Loucy (cell line): ENCODE measurements at regions not wholly inside any gene's neighbourhood (a gene's known extent, or its start where the extent isn't known, plus 50 kb on each side); places are given as distances from the start of the nearest gene placed in this dataset.
"Not testable (repeated sequence)": the region's sequence is repeated elsewhere in the genome, so short reads cannot be mapped to it uniquely, and the experiment has no call there.

Experiments used
- H2AFZ ChIP-seq: fragments of 200-600 bp; sonication (generic); 2 replicates; pipeline ENCODE4 v1.6.0; 2016; ENCODE audit warnings: antibody characterized with exemption, mild to moderate bottlenecking, low read length, moderate library complexity
- H3F3A ChIP-seq: fragments of 200-600 bp; 2 replicates; pipeline ENCODE4 v1.6.0; 2016; ENCODE audit warnings: antibody characterized with exemption, low read depth, mild to moderate bottlenecking
- H3K27me3 ChIP-seq: fragments of 200-600 bp; sonication (generic); 2 replicates; pipeline ENCODE4 v1.6.1; 2014; ENCODE audit warnings: low read length, mild to moderate bottlenecking; ENCODE audit not compliant: insufficient read depth, poor library complexity, severe bottlenecking
- H3K36me3 ChIP-seq: fragments of 200-600 bp; sonication (generic); 2 replicates; pipeline ENCODE4 v1.6.1; 2016; ENCODE audit warnings: low read length; ENCODE audit not compliant: insufficient read depth
- H3K4me1 ChIP-seq: fragments of 200-600 bp; sonication (generic); 2 replicates; pipeline ENCODE4 v1.5.1; 2014; ENCODE audit warnings: low read length, mild to moderate bottlenecking; ENCODE audit not compliant: insufficient read depth, poor library complexity, severe bottlenecking
- H3K4me2 ChIP-seq: fragments of 200-600 bp; sonication (generic); 2 replicates; pipeline ENCODE4 v1.6.0; 2014; ENCODE audit warnings: antibody characterized with exemption, low read length, low read depth, mild to moderate bottlenecking; ENCODE audit not compliant: poor library complexity, severe bottlenecking
- H3K4me3 ChIP-seq: fragments of 200-600 bp; sonication (generic); 2 replicates; pipeline ENCODE4 v1.5.1; 2014; ENCODE audit warnings: low read length, mild to moderate bottlenecking, mixed read lengths; ENCODE audit not compliant: poor library complexity, severe bottlenecking
- H3K79me2 ChIP-seq: fragments of 200-600 bp; sonication (generic); 2 replicates; pipeline ENCODE4 v1.6.1; 2014; ENCODE audit warnings: low read length; ENCODE audit not compliant: insufficient read depth
- H3K9ac ChIP-seq: fragments of 200-600 bp; sonication (generic); 2 replicates; pipeline ENCODE4 v1.6.0; 2014; ENCODE audit warnings: mild to moderate bottlenecking, low read depth, low read length, moderate library complexity; ENCODE audit not compliant: poor library complexity, severe bottlenecking
- H3K9me2 ChIP-seq: fragments of 200-600 bp; sonication (generic); replicated peaks from 2 replicates; pipeline ENCODE4 v1.6.1; 2016; ENCODE audit warnings: low read depth, low read length, mixed read lengths
- H3K9me3 ChIP-seq: fragments of 200-600 bp; sonication (generic); 2 replicates; pipeline ENCODE4 v1.6.1; 2014; ENCODE audit warnings: mild to moderate bottlenecking, antibody characterized with exemption, low read length, low read depth; ENCODE audit not compliant: insufficient read depth
- H4K20me1 ChIP-seq: fragments of 200-600 bp; sonication (generic); 2 replicates; pipeline ENCODE4 v1.6.0; 2014; ENCODE audit warnings: antibody characterized with exemption, low read length, mild to moderate bottlenecking; ENCODE audit not compliant: insufficient read depth, poor library complexity, severe bottlenecking
- CTCF ChIP-seq: fragments of 200-600 bp; sonication (generic); conservative IDR thresholded peaks from 2 replicates; pipeline ENCODE4 v1.5.1; 2014; ENCODE audit warnings: mild to moderate bottlenecking, antibody characterized with exemption, low read length
- EZH2phosphoT487 ChIP-seq: fragments of 200-600 bp; IDR thresholded peaks from 2 replicates; pipeline ENCODE4 v1.6.1; 2018; ENCODE audit warnings: antibody characterized with exemption, mild to moderate bottlenecking, moderate library complexity, borderline replicate concordance

DNA sequence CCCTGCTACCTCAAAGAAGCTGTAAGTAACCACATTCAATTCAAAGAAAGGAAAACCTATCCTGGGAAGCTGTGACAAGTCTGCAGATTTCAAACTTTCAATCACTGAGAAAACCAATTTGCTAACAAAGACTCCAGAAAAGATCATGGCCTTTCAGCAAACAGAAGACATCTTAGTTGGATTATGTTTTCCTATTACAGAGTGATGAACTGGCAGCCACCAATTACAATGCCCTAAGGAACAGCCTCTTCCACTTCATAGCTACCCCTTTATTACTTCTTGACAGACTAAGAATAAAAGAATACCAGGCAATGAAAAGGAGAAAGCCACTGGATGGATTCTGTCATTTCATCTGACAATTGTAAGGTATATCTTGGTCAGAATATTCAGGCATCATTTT is 128.2 kb upstream of the RASEF start:
- Histone ChIP-seq H3K79me2 (no peaks in the 10 kb centered on the region), H3K4me1 (peaks cover 7% of the 10 kb centered on the region), H3F3A (no peaks in the 10 kb centered on the region), H3K9me2 (no peaks in the 10 kb centered on the region), H3K4me3 (no peak overlapping the region), H3K27me3 (no peaks in the 10 kb centered on the region), H3K9me3 (no peaks in the 10 kb centered on the region), H2AFZ (no peak overlapping the region), H3K9ac (no peak overlapping the region), H3K36me3 (no peaks in the 10 kb centered on the region), H4K20me1 (no peaks in the 10 kb centered on the region), H3K4me2 (no peak overlapping the region)
- TF ChIP-seq EZH2phosphoT487 = no peak

- not testable (repeated sequence) for H3K9me2 ChIP-seq, H3K9me3 ChIP-seq, H3K9ac ChIP-seq, H3F3A ChIP-seq, H3K27me3 ChIP-seq, H3K4me1 ChIP-seq, H2AFZ ChIP-seq, H3K4me3 ChIP-seq, H4K20me1 ChIP-seq, H3K79me2 ChIP-seq, H3K36me3 ChIP-seq, H3K4me2 ChIP-seq
These were observed 126.1 kb upstream of the RASEF start for GRCh38 chr9:83189026-83189425.

DNA sequence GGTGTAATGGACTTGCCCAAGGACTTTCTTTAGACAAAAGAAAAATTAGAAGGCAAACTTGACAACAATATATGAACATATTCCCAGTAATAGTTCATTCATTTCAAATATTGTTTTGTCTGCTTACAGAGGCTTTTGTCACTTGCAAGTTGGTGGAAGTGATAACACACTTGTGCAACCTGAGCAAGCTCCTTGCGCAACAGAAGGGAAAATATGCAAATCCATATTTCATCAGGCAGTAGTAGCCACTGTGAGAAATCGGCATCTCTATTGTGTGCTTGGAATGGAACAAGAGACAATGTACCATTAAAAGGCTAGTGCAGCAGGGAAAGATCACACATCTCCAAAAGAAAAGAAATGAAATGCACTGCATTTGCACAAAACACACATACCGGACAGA is 125.3 kb upstream of the RASEF start:
- no peak overlapping the region for H3K9ac ChIP-seq
- H2AFZ ChIP-seq = no peak overlapping the region
- H3K79me2 ChIP-seq = no peaks in the 10 kb centered on the region
- no peaks in the 10 kb centered on the region for H3F3A ChIP-seq
- H3K36me3 ChIP-seq = no peaks in the 10 kb centered on the region
- H3K4me3 ChIP-seq = no peak overlapping the region
- no peaks in the 10 kb centered on the region for H3K9me2 ChIP-seq
- H3K9me3 ChIP-seq = no peaks in the 10 kb centered on the region
- no peak overlapping the region for H3K4me2 ChIP-seq
- TF ChIP-seq CTCF = no peak
- no peak for TF ChIP-seq EZH2phosphoT487
- no peaks in the 10 kb centered on the region for H3K27me3 ChIP-seq
- no peaks in the 10 kb centered on the region for H4K20me1 ChIP-seq
- peaks cover 7% of the 10 kb centered on the region for H3K4me1 ChIP-seq

DNA sequence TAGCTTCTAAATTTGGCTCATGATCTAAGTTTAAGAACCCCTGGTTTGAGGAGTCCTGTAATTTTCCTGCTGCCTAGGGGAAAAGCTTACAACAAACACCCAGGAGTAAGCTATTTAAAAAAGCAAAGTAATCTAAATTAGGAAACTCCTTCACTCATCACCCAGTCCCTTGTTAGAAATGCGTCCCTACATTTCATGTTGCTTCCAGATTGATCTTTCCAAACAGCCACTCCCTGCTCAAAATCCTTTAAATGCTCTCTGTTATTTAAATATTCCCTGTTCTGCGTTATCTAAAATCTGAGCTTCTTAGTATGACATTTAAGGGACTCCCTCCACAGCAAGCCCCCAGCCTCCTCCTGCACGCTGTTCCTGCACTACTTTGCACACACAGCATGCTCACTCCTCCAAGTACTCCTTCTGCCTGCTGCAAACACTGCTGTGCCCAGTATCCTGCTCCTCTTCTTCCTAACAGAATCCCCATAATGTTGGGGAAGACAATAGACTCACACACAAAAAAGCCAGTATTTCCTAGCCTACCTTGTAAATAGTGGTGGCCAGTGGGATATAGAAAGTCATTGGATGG is 123.3 kb upstream of the RASEF start:
- no peak overlapping the region for H3K4me3 ChIP-seq
- peaks cover 2% of the 10 kb centered on the region for H3K4me1 ChIP-seq
- H3K9me3 ChIP-seq = no peaks in the 10 kb centered on the region
- H3K79me2 ChIP-seq = no peaks in the 10 kb centered on the region
- TF ChIP-seq EZH2phosphoT487 = no peak
- no peak for TF ChIP-seq CTCF
- no peak overlapping the region for H3K9ac ChIP-seq
- no peaks in the 10 kb centered on the region for H3F3A ChIP-seq
- H4K20me1 ChIP-seq = no peaks in the 10 kb centered on the region
- no peaks in the 10 kb centered on the region for H3K9me2 ChIP-seq
- H3K36me3 ChIP-seq = no peaks in the 10 kb centered on the region
- no peak overlapping the region for H2AFZ ChIP-seq
- no peak overlapping the region for H3K4me2 ChIP-seq
- H3K27me3 ChIP-seq = no peaks in the 10 kb centered on the region
